ENCODE measurements at regions not wholly inside any gene's neighbourhood (a gene's known extent, or its start where the extent isn't known, plus 50 kb on each side); places are given as distances from the start of the nearest gene placed in this dataset.

- no peak for DNase-seq (ENCODE audit: low spot score)
These were observed 80.4 kb downstream of the EDNRB start for GRCh38 chr13:77838271-77838670.

- peak; percentile 46 for DNase-seq (ENCODE audit: low spot score)
These were observed 82.2 kb downstream of the EDNRB start for GRCh38 chr13:77836423-77836822.

GRCh38 chr13:77833331-77833863 is 85.2 kb downstream of the EDNRB start:
- DNase-seq (ENCODE audit: low spot score), result peak; percentile 77

- DNase-seq (ENCODE audit: low spot score), result peak; percentile 89
These were observed 86.1 kb downstream of the EDNRB start for GRCh38 chr13:77832339-77833100.

- peak; percentile 50 for DNase-seq (ENCODE audit: low spot score)
These were observed 86.8 kb downstream of the EDNRB start for GRCh38 chr13:77831866-77832265.

GRCh38 chr13:77829963-77830362 is 88.7 kb downstream of the EDNRB start:
- no peak for DNase-seq (ENCODE audit: low spot score)

GRCh38 chr13:77828799-77829198 is 89.8 kb downstream of the EDNRB start:
- no peak for DNase-seq (ENCODE audit: low spot score)

- no peak for DNase-seq (ENCODE audit: low spot score)
These were observed 91.3 kb downstream of the EDNRB start for GRCh38 chr13:77827332-77827731.

- DNase-seq (ENCODE audit: low spot score), result no peak
These were observed 98.0 kb downstream of the EDNRB start for GRCh38 chr13:77820431-77821149.

GRCh38 chr13:77817521-77817920 is 101.1 kb downstream of the EDNRB start:
- no peak for DNase-seq (ENCODE audit: low spot score)

GRCh38 chr13:77815330-77815729 is 103.3 kb downstream of the EDNRB start:
- no peak for DNase-seq (ENCODE audit: low spot score)

Data from pons (tissue), 1 donor.